GM12878 (cell line): ENCODE measurements at regions not wholly inside any gene's neighbourhood (a gene's known extent, or its start where the extent isn't known, plus 50 kb on each side); places are given as distances from the start of the nearest gene placed in this dataset.

Experiments used
- EGR1 ChIP-seq, 2 experiments: IDR thresholded peaks; 1 replicate in 1 of 2; 2 replicates in 1 of 2; pipeline ENCODE4 v1.6.1; 2011 to 2012; ENCODE audit warnings: low read depth in 2 of 2, low read length in 2 of 2, borderline replicate concordance in 1 of 2, mild to moderate bottlenecking in 1 of 2, moderate library complexity in 1 of 2
- EP300 ChIP-seq, 2 experiments: fragments of 150-350 bp in 1 of 2; IDR thresholded peaks; 2 replicates each; pipeline ENCODE4 v1.6.1; 2011 to 2012; ENCODE audit warnings: low read depth in 2 of 2, low read length in 2 of 2, borderline replicate concordance in 1 of 2, improper control_type of control experiment in 1 of 2, inconsistent platforms in 1 of 2; ENCODE audit not compliant: control insufficient read depth in 1 of 2
- EZH2 ChIP-seq: IDR thresholded peaks from 2 replicates; pipeline ENCODE4 v1.6.1; 2012; ENCODE audit warnings: low read depth, mild to moderate bottlenecking, control low read depth, inconsistent platforms, low read length, borderline replicate concordance; ENCODE audit not compliant: control insufficient read depth
- POLR2A ChIP-seq: IDR thresholded peaks from 2 replicates; pipeline ENCODE4 v1.6.1; 2011; ENCODE audit warnings: low read depth, mild to moderate bottlenecking, low read length
- SIN3A ChIP-seq: IDR thresholded peaks from 2 replicates; pipeline ENCODE4 v1.6.1; 2012; ENCODE audit warnings: low read depth, low read length, improper control_type of control experiment
- TARDBP ChIP-seq: IDR thresholded peaks from 2 replicates; pipeline ENCODE4 v1.6.1; 2016; ENCODE audit warnings: borderline replicate concordance
- TF ChIP-seq, protein P1 (sequence below), 3 experiments: IDR thresholded peaks in 2 of 3; conservative IDR thresholded peaks in 1 of 3; 2 replicates each; pipeline ENCODE4 v1.5.1; 2011; ENCODE audit warnings: low read depth in 3 of 3, low read length in 3 of 3, mild to moderate bottlenecking in 3 of 3, control low read depth in 2 of 3, moderate library complexity in 2 of 3, inconsistent platforms in 1 of 3, mixed read lengths in 1 of 3; ENCODE audit not compliant: control insufficient read depth in 2 of 3, insufficient read depth in 1 of 3; ENCODE audit errors: extremely low read depth in 1 of 3

DNA sequence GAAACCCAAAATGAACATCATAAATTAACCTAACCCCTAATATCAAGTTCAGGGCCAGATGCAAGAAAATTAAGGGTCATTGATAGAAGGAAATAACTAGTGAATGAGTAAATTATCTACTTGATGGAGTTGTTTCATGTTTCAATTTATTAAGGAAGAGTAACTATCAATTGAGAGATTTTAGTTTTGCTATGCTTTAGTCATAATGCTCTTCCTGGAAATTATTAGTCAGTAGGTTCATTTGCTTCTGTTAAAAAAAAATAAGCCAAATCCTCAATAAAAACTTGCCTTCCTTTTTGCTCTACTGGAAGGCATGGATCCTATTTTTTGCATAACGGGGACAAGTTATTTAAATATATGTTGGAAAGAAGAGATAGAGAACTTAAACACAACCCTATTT, 59.0 kb upstream of the HIF1A start:
- TF ChIP-seq POLR2A (no peak), EGR1 (IDR thresholded peaks at IDR 0.05; ENCODE audit: borderline replicate concordance in 1 of 2, low read depth in 2 of 2, low read length in 2 of 2) (no peak), TARDBP (no peak), EP300 (IDR thresholded peaks at IDR 0.05; ENCODE audit: borderline replicate concordance in 1 of 2, control insufficient read depth in 1 of 2, low read depth in 2 of 2, low read length in 2 of 2) (no peak), SIN3A (no peak), EZH2 (no peak)
- TF ChIP-seq, protein P1, sequence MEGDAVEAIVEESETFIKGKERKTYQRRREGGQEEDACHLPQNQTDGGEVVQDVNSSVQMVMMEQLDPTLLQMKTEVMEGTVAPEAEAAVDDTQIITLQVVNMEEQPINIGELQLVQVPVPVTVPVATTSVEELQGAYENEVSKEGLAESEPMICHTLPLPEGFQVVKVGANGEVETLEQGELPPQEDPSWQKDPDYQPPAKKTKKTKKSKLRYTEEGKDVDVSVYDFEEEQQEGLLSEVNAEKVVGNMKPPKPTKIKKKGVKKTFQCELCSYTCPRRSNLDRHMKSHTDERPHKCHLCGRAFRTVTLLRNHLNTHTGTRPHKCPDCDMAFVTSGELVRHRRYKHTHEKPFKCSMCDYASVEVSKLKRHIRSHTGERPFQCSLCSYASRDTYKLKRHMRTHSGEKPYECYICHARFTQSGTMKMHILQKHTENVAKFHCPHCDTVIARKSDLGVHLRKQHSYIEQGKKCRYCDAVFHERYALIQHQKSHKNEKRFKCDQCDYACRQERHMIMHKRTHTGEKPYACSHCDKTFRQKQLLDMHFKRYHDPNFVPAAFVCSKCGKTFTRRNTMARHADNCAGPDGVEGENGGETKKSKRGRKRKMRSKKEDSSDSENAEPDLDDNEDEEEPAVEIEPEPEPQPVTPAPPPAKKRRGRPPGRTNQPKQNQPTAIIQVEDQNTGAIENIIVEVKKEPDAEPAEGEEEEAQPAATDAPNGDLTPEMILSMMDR (IDR thresholded peaks at IDR 0.05 in 2 of 3, conservative IDR thresholded peaks at IDR 0.05 in 1 of 3; ENCODE audit: control insufficient read depth in 2 of 3, extremely low read depth in 1 of 3, insufficient read depth in 1 of 3, low read depth in 3 of 3, low read length in 3 of 3) = no peak
